Gastrocnemius medialis (tissue), 4 donors: ENCODE measurements at regions not wholly inside any gene's neighbourhood (a gene's known extent, or its start where the extent isn't known, plus 50 kb on each side); places are given as distances from the start of the nearest gene placed in this dataset.

Experiments
- ATAC-seq, 2 donors: fragments of 150-250 bp; one replicate each; pipeline ENCODE4 v1.9.1; 2016
- DNase-seq, 2 donors: peaks; one replicate each; pipeline ENCODE4 v3.0.0-alpha.2; 2019
- H3K27ac ChIP-seq, 4 donors: fragments of 200-600 bp; sonication (generic); 1 replicate in 1 of 4; 2 replicates in 3 of 4; pipeline ENCODE4 v1.5.1; 2016 to 2018; ENCODE audit warnings: mild to moderate bottlenecking in 2 of 4, moderate library complexity in 1 of 4
- H3K27me3 ChIP-seq, 3 donors: fragments of 200-600 bp; sonication (generic) in 2 of 3; 1 replicate in 1 of 3; 2 replicates in 2 of 3; pipeline versions ENCODE4 v1.5.1 to v1.6.0; 2016 to 2019; ENCODE audit warnings: mild to moderate bottlenecking in 1 of 3, moderate library complexity in 1 of 3
- H3K36me3 ChIP-seq, 2 donors: fragments of 200-600 bp; sonication (generic) in 1 of 2; one replicate each; pipeline ENCODE4 v1.5.1; 2017 to 2018
- H3K4me1 ChIP-seq, 2 donors: fragments of 200-600 bp; sonication (generic) in 1 of 2; one replicate each; pipeline ENCODE4 v1.5.1; 2016 to 2017; ENCODE audit warnings: mild to moderate bottlenecking in 2 of 2
- H3K4me3 ChIP-seq, 4 donors: fragments of 200-600 bp; sonication (generic) in 3 of 4; 1 replicate in 1 of 4; 2 replicates in 3 of 4; pipeline ENCODE4 v1.5.1; 2016 to 2019; ENCODE audit warnings: mild to moderate bottlenecking in 2 of 4
- H3K9me3 ChIP-seq, 3 donors: fragments of 200-600 bp; sonication (generic) in 2 of 3; 1 replicate in 1 of 3; 2 replicates in 2 of 3; pipeline ENCODE4 v1.5.1; 2016 to 2019
- POLR2A ChIP-seq, 2 donors: fragments of 450-650 bp; IDR thresholded peaks; one replicate each; pipeline ENCODE4 v1.6.1; 2017; ENCODE audit warnings: antibody characterized with exemption in 2 of 2, mild to moderate bottlenecking in 2 of 2, moderate library complexity in 2 of 2
- in situ Hi-C, 4 donors: fragments of 200-750 bp; cut with MboI; loops; one replicate each; pipeline versions ENCODE4 v1.15.0 to v1.8.0; 2017; ENCODE audit warnings: low sequenced_read_pairs in 4 of 4
- intact Hi-C: fragments of 100-400 bp; cut with DNase I; formaldehyde crosslinking; loops from one replicate; pipeline ENCODE4 v1.15.1; 2023; ENCODE audit warnings: low total_unique reads
- TF ChIP-seq, protein P1 (sequence below), 5 experiments: fragments of 450-650 bp in 3 of 5; fragments of 200-600 bp in 2 of 5; sonication (generic) in 2 of 5; IDR thresholded peaks in 4 of 5; conservative IDR thresholded peaks in 1 of 5; 1 replicate in 4 of 5; 2 replicates in 1 of 5; pipeline ENCODE4 v1.5.1; 2016 to 2019; ENCODE audit warnings: antibody characterized with exemption in 5 of 5, mild to moderate bottlenecking in 3 of 5, moderate library complexity in 3 of 5

DNA sequence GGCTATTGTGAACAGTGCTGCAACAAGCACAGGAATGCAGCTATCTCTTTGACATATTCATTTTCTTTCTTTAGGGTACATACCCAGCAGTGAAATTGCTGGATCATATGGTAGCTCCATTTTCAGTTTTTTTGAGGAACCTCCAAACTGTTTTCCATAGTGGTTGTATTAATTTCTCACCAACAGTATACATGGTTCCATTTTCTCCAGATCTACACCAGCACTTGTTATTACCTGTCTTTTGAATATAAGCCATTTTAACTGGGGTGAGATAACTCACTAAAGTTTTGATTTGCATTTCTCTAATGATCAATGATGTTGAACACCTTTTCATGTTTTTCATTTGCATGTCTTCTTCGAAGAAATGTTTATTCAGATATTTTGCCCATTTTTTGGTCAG, 241.1 kb upstream of the AGTR2 start:
- H3K27me3 ChIP-seq, result peaks cover 0 to 6% (median 0%) of the 10 kb centered on the region in 3 donors
- no peak for TF ChIP-seq POLR2A (IDR thresholded peaks at IDR 0.05)
- TF ChIP-seq, protein P1, sequence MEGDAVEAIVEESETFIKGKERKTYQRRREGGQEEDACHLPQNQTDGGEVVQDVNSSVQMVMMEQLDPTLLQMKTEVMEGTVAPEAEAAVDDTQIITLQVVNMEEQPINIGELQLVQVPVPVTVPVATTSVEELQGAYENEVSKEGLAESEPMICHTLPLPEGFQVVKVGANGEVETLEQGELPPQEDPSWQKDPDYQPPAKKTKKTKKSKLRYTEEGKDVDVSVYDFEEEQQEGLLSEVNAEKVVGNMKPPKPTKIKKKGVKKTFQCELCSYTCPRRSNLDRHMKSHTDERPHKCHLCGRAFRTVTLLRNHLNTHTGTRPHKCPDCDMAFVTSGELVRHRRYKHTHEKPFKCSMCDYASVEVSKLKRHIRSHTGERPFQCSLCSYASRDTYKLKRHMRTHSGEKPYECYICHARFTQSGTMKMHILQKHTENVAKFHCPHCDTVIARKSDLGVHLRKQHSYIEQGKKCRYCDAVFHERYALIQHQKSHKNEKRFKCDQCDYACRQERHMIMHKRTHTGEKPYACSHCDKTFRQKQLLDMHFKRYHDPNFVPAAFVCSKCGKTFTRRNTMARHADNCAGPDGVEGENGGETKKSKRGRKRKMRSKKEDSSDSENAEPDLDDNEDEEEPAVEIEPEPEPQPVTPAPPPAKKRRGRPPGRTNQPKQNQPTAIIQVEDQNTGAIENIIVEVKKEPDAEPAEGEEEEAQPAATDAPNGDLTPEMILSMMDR (IDR thresholded peaks at IDR 0.05 in 4 of 5, conservative IDR thresholded peaks at IDR 0.05 in 1 of 5), result no peak
- no peaks in the 10 kb centered on the region for H3K36me3 ChIP-seq
- H3K9me3 ChIP-seq, result peaks cover 0 to 8% (median 0%) of the 10 kb centered on the region in 3 donors
- ATAC-seq, result no peak
- in situ Hi-C loops, result no loop called here
- intact Hi-C loops, result no loop called here
- DNase-seq, result no peak
- no peak overlapping the region for H3K4me3 ChIP-seq
- H3K4me1 ChIP-seq, result no peaks in the 10 kb centered on the region
- H3K27ac ChIP-seq, result no peak overlapping the region

DNA sequence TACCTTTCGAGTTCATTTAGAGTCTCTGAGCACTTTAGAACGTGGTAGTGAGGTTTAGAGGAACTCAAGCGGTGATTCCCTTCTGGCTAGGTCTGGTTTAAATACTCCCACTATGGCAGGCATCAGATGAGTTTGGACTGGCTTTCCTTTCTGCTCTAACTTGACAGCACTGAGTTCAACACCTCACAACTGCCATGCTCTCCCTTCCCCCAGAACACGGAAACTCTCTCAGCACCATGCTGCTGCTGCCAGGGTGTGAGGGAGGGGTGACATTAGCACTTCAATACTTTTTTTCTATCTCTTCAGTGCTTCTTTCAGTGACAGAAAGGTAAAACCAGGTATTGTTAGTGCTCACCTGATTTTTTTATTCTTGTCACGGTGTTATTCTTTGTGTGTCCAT, 234.5 kb upstream of the AGTR2 start:
- H3K27ac ChIP-seq, result no peak overlapping the region
- no peak for DNase-seq
- peaks cover 0 to 6% (median 0%) of the 10 kb centered on the region in 3 donors for H3K27me3 ChIP-seq
- TF ChIP-seq, protein P1 (IDR thresholded peaks at IDR 0.05 in 4 of 5, conservative IDR thresholded peaks at IDR 0.05 in 1 of 5), result no peak
- TF ChIP-seq POLR2A (IDR thresholded peaks at IDR 0.05), result no peak
- H3K4me1 ChIP-seq, result peaks cover 0 to 8% of the 10 kb centered on the region in 2 donors
- ATAC-seq, result no peak
- no peaks in the 10 kb centered on the region for H3K9me3 ChIP-seq
- intact Hi-C loops, result no loop called here
- no peak overlapping the region for H3K4me3 ChIP-seq
- in situ Hi-C loops, result no loop called here
- H3K36me3 ChIP-seq, result no peaks in the 10 kb centered on the region

DNA sequence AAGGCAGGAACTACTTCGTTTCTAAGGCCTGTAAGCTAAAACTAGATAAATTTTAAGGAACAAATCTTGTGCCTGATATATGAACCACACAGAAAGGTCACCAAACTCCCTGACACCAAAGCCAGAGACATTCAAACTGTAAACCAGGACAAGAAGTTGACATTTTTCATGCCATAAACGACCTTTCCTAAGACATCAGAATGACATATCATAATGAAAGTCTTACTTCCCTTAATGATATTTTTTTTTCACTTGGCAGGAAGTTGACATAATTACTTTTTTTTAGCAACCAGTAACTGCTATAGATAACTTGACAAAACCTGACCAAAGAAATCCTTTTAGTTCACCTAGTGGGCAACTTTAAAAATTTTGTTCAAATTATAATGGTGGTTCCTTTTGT, 231.5 kb upstream of the AGTR2 start:
- in situ Hi-C loops (no loop called here), intact Hi-C loops (no loop called here)
- ATAC-seq, result no peak
- no peaks in the 10 kb centered on the region for H3K36me3 ChIP-seq
- no peak for DNase-seq
- H3K9me3 ChIP-seq, result no peaks in the 10 kb centered on the region
- no peak overlapping the region for H3K27ac ChIP-seq
- no peak overlapping the region for H3K4me3 ChIP-seq
- no peaks in the 10 kb centered on the region for H3K27me3 ChIP-seq
- TF ChIP-seq POLR2A (IDR thresholded peaks at IDR 0.05), result no peak
- TF ChIP-seq, protein P1 (IDR thresholded peaks at IDR 0.05 in 4 of 5, conservative IDR thresholded peaks at IDR 0.05 in 1 of 5), result no peak
- peaks cover 0 to 8% of the 10 kb centered on the region in 2 donors for H3K4me1 ChIP-seq

DNA sequence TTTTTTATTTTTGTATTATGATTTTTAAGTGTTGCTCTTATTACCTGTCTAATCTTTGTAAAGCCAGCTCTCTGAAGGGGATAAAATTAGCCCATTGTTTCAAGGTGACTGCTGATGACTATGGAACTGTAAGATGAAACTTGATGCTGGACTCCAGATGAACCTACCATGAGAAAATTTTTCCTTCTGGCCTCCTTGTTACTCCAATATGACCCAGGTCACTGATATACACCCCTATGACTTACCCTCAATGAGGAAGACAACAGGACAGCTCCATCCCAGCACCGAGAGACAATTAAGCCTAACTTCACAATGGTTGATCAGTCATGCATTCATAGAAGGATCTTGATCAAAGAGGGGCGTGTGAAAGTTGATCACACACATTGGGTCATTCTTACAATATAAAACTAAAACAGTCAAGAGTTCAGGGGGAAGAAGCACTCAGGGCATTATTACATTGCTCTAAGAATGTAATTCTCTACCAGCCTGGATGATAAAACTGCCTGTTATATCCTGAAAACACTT, 230.8 kb upstream of the AGTR2 start:
- DNase-seq (no peak), ATAC-seq (no peak)
- no peaks in the 10 kb centered on the region for H3K9me3 ChIP-seq
- intact Hi-C loops, result no loop called here
- no peaks in the 10 kb centered on the region for H3K36me3 ChIP-seq
- H3K27me3 ChIP-seq, result no peaks in the 10 kb centered on the region
- in situ Hi-C loops, result no loop called here
- peaks cover 0 to 8% of the 10 kb centered on the region in 2 donors for H3K4me1 ChIP-seq
- no peak for TF ChIP-seq POLR2A (IDR thresholded peaks at IDR 0.05)
- TF ChIP-seq, protein P1 (IDR thresholded peaks at IDR 0.05 in 4 of 5, conservative IDR thresholded peaks at IDR 0.05 in 1 of 5), result no peak
- H3K4me3 ChIP-seq, result no peak overlapping the region
- no peak overlapping the region for H3K27ac ChIP-seq

DNA sequence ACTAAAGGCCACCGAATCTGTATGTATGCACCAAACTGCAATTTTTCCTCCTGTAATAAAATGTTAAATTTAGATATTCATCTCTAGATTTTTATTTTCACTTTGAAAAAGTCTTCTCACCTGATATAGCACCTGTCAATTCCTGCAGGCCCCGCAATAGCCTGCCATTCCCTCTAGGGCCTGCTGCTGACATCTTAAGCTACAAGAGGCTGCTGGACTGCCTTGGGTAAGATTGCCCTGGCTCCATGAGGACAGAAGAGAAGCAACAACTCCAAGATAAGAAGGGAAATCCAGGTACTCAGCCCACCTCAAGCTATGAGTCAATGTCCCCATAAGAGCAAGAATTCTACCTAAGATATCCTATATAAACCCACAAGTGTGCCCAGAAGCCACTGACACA, 230.2 kb upstream of the AGTR2 start:
- intact Hi-C loops, result no loop called here
- no peak for ATAC-seq
- no peak overlapping the region for H3K4me3 ChIP-seq
- H3K27ac ChIP-seq, result no peak overlapping the region
- no peaks in the 10 kb centered on the region for H3K27me3 ChIP-seq
- H3K4me1 ChIP-seq, result peaks cover 0 to 8% of the 10 kb centered on the region in 2 donors
- DNase-seq, result no peak
- H3K36me3 ChIP-seq, result no peaks in the 10 kb centered on the region
- H3K9me3 ChIP-seq, result no peaks in the 10 kb centered on the region
- no peak for TF ChIP-seq POLR2A (IDR thresholded peaks at IDR 0.05)
- TF ChIP-seq, protein P1 (IDR thresholded peaks at IDR 0.05 in 4 of 5, conservative IDR thresholded peaks at IDR 0.05 in 1 of 5), result no peak
- in situ Hi-C loops, result no loop called here
